ENCODE measurements at regions not wholly inside any gene's neighbourhood (a gene's known extent, or its start where the extent isn't known, plus 50 kb on each side); places are given as distances from the start of the nearest gene placed in this dataset.
"Not testable (repeated sequence)": the region's sequence is repeated elsewhere in the genome, so short reads cannot be mapped to it uniquely, and the experiment has no call there.

GRCh38 chr16:10297341-10298006 lies 88.4 kb upstream of the ATF7IP2 start:
- Histone ChIP-seq H3K4me3 (no peak overlapping the region), H3K4me1 (no peaks in the 10 kb centered on the region), H3K27me3 (no peaks in the 10 kb centered on the region), H3K9me3 (no peaks in the 10 kb centered on the region), H3K27ac (no peak overlapping the region), H3K36me3 (no peaks in the 10 kb centered on the region)
- no peak for TF ChIP-seq POLR2AphosphoS5 (IDR thresholded peaks at IDR 0.05; ENCODE audit: insufficient read depth in 1 of 2, low read depth in 1 of 2)
- TF ChIP-seq POLR2A (IDR thresholded peaks at IDR 0.05), result no peak
- no peak for TF ChIP-seq CTCF (IDR thresholded peaks at IDR 0.05)
- DNase-seq (ENCODE audit: extremely low spot score in 2 of 2), result no peak
- intact Hi-C loops (cut with DNase I), result no loop called here

GRCh38 chr16:10300905-10301304 lies 85.0 kb upstream of the ATF7IP2 start:
- Histone ChIP-seq H3K27me3 (no peaks in the 10 kb centered on the region), H3K36me3 (no peaks in the 10 kb centered on the region), H3K4me3 (no peak overlapping the region), H3K27ac (no peak overlapping the region), H3K9me3 (no peaks in the 10 kb centered on the region), H3K4me1 (no peaks in the 10 kb centered on the region)
- intact Hi-C loops (cut with DNase I), result no loop called here
- DNase-seq (ENCODE audit: extremely low spot score in 2 of 2), result no peak
- TF ChIP-seq CTCF (IDR thresholded peaks at IDR 0.05), result no peak
- TF ChIP-seq POLR2A (IDR thresholded peaks at IDR 0.05), result no peak
- no peak for TF ChIP-seq POLR2AphosphoS5 (IDR thresholded peaks at IDR 0.05; ENCODE audit: insufficient read depth in 1 of 2, low read depth in 1 of 2)

GRCh38 chr16:10301547-10301946 lies 84.3 kb upstream of the ATF7IP2 start:
- H3K36me3 ChIP-seq; intact Hi-C loops (cut with DNase I); H3K4me3 ChIP-seq; H3K27ac ChIP-seq; H3K9me3 ChIP-seq; H3K27me3 ChIP-seq; DNase-seq (ENCODE audit: extremely low spot score in 2 of 2); H3K4me1 ChIP-seq: not testable (repeated sequence)

GRCh38 chr16:10305912-10306311 lies 79.9 kb upstream of the ATF7IP2 start:
- intact Hi-C loops (cut with DNase I), result no loop called here
- no peaks in the 10 kb centered on the region for H3K4me1 ChIP-seq
- H3K4me3 ChIP-seq, result no peak overlapping the region
- TF ChIP-seq POLR2AphosphoS5 (IDR thresholded peaks at IDR 0.05; ENCODE audit: insufficient read depth in 1 of 2, low read depth in 1 of 2) (no peak), CTCF (IDR thresholded peaks at IDR 0.05) (no peak), POLR2A (IDR thresholded peaks at IDR 0.05) (no peak)
- no peaks in the 10 kb centered on the region for H3K9me3 ChIP-seq
- no peak overlapping the region for H3K27ac ChIP-seq
- no peak for DNase-seq (ENCODE audit: extremely low spot score in 2 of 2)
- no peaks in the 10 kb centered on the region for H3K27me3 ChIP-seq
- H3K36me3 ChIP-seq, result no peaks in the 10 kb centered on the region

- Histone ChIP-seq H3K27me3 (no peaks in the 10 kb centered on the region), H3K4me1 (no peaks in the 10 kb centered on the region), H3K36me3 (no peaks in the 10 kb centered on the region), H3K4me3 (no peak overlapping the region), H3K9me3 (no peaks in the 10 kb centered on the region), H3K27ac (no peak overlapping the region)
- intact Hi-C loops (cut with DNase I), result no loop called here
- peak in 1 of 2 donors; percentile 89 for DNase-seq (ENCODE audit: extremely low spot score in 2 of 2)
- TF ChIP-seq POLR2A (IDR thresholded peaks at IDR 0.05) (no peak), POLR2AphosphoS5 (IDR thresholded peaks at IDR 0.05; ENCODE audit: insufficient read depth in 1 of 2, low read depth in 1 of 2) (peak in 1 of 2 donors; percentile 55)
Observed at GRCh38 chr16:10308305-10309193, 77.3 kb upstream of the ATF7IP2 start.
